ENCODE measurements at regions not wholly inside any gene's neighbourhood (a gene's known extent, or its start where the extent isn't known, plus 50 kb on each side); places are given as distances from the start of the nearest gene placed in this dataset.
A peak's percentile ranks its signal among the peaks of the same experiment; 100 is the strongest.

GRCh38 chr4:157984285-157984911 lies 188.4 kb downstream of the GASK1B start:
- Histone ChIP-seq H3K9ac (ENCODE audit: insufficient read length) (no peak overlapping the region), H3K9me3 (ENCODE audit: low read depth, low read length) (no peaks in the 10 kb centered on the region), H3K27ac (peak overlapping the region; percentile 78), H3K4me3 (no peak overlapping the region), H3K36me3 (ENCODE audit: insufficient read depth, low read length) (no peaks in the 10 kb centered on the region)
- TF ChIP-seq EZH2 (IDR thresholded peaks at IDR 0.05), result no peak
- TF ChIP-seq POLR2AphosphoS5 (IDR thresholded peaks at IDR 0.05; ENCODE audit: borderline replicate concordance, low read depth, low read length), result no peak
- no peak for TF ChIP-seq FOXP2 (optimal IDR thresholded peaks at IDR 0.05; ENCODE audit: control extremely low read depth, extremely low read length, insufficient read depth)
- no peak for DNase-seq (ENCODE audit: low read depth, low spot score)

GRCh38 chr4:157983300-157983699 lies 189.5 kb downstream of the GASK1B start:
- peak; percentile 86 for DNase-seq (ENCODE audit: low read depth, low spot score)
- TF ChIP-seq POLR2AphosphoS5 (IDR thresholded peaks at IDR 0.05; ENCODE audit: borderline replicate concordance, low read depth, low read length) (peak; percentile 57; the same call in 1 of the 2 replicates), EZH2 (IDR thresholded peaks at IDR 0.05) (no peak)
- H3K9ac ChIP-seq (ENCODE audit: insufficient read length), result no peak overlapping the region
- H3K4me3 ChIP-seq, result no peak overlapping the region
- peak overlapping the region; percentile 78 for H3K27ac ChIP-seq
- H3K36me3 ChIP-seq (ENCODE audit: insufficient read depth, low read length), result no peaks in the 10 kb centered on the region
- H3K9me3 ChIP-seq (ENCODE audit: low read depth, low read length), result no peaks in the 10 kb centered on the region

- Histone ChIP-seq H3K36me3 (ENCODE audit: insufficient read depth, low read length) (no peaks in the 10 kb centered on the region), H3K27ac (no peak overlapping the region), H3K9ac (ENCODE audit: insufficient read length) (no peak overlapping the region), H3K4me3 (no peak overlapping the region), H3K9me3 (ENCODE audit: low read depth, low read length) (no peaks in the 10 kb centered on the region)
- TF ChIP-seq FOXP2 (optimal IDR thresholded peaks at IDR 0.05; ENCODE audit: control extremely low read depth, extremely low read length, insufficient read depth) (no peak), POLR2AphosphoS5 (IDR thresholded peaks at IDR 0.05; ENCODE audit: borderline replicate concordance, low read depth, low read length) (no peak), EZH2 (IDR thresholded peaks at IDR 0.05) (no peak)
- no peak for DNase-seq (ENCODE audit: low read depth, low spot score)
Measured at GRCh38 chr4:157980158-157980557, 192.7 kb downstream of the GASK1B start.

- no peaks in the 10 kb centered on the region for H3K9me3 ChIP-seq (ENCODE audit: low read depth, low read length)
- H3K27ac ChIP-seq, result 0 out of 2 replicates have a peak overlapping the region, but pooled peaks have one; percentile 86
- no peak for DNase-seq (ENCODE audit: low read depth, low spot score)
- peak overlapping the region; percentile 60 for H3K9ac ChIP-seq (ENCODE audit: insufficient read length)
- H3K36me3 ChIP-seq (ENCODE audit: insufficient read depth, low read length), result no peaks in the 10 kb centered on the region
- no peak for TF ChIP-seq FOXP2 (optimal IDR thresholded peaks at IDR 0.05; ENCODE audit: control extremely low read depth, extremely low read length, insufficient read depth)
- no peak for TF ChIP-seq EZH2 (IDR thresholded peaks at IDR 0.05)
- TF ChIP-seq POLR2AphosphoS5 (IDR thresholded peaks at IDR 0.05; ENCODE audit: borderline replicate concordance, low read depth, low read length), result no peak
- H3K4me3 ChIP-seq, result peak overlapping the region; percentile 75
Measured at GRCh38 chr4:157978680-157979361, 194.0 kb downstream of the GASK1B start.

- H3K36me3 ChIP-seq (ENCODE audit: insufficient read depth, low read length), result no peaks in the 10 kb centered on the region
- H3K9me3 ChIP-seq (ENCODE audit: low read depth, low read length), result no peaks in the 10 kb centered on the region
- DNase-seq (ENCODE audit: low read depth, low spot score), result no peak
- TF ChIP-seq POLR2AphosphoS5 (IDR thresholded peaks at IDR 0.05; ENCODE audit: borderline replicate concordance, low read depth, low read length) (no peak), EZH2 (IDR thresholded peaks at IDR 0.05) (no peak), FOXP2 (optimal IDR thresholded peaks at IDR 0.05; ENCODE audit: control extremely low read depth, extremely low read length, insufficient read depth) (no peak)
- peak overlapping the region; percentile 75 for H3K4me3 ChIP-seq
- H3K27ac ChIP-seq, result peak overlapping the region; percentile 86
- peak overlapping the region; percentile 60 for H3K9ac ChIP-seq (ENCODE audit: insufficient read length)
Measured at GRCh38 chr4:157977086-157977485, 195.7 kb downstream of the GASK1B start.

GRCh38 chr4:157973297-157973696 lies 199.5 kb downstream of the GASK1B start:
- H3K4me3 ChIP-seq, result no peak overlapping the region
- H3K9me3 ChIP-seq (ENCODE audit: low read depth, low read length), result no peaks in the 10 kb centered on the region
- no peak overlapping the region for H3K9ac ChIP-seq (ENCODE audit: insufficient read length)
- no peak for TF ChIP-seq POLR2AphosphoS5 (IDR thresholded peaks at IDR 0.05; ENCODE audit: borderline replicate concordance, low read depth, low read length)
- TF ChIP-seq EZH2 (IDR thresholded peaks at IDR 0.05), result no peak
- TF ChIP-seq FOXP2 (optimal IDR thresholded peaks at IDR 0.05; ENCODE audit: control extremely low read depth, extremely low read length, insufficient read depth), result no peak
- DNase-seq (ENCODE audit: low read depth, low spot score), result no peak
- H3K27ac ChIP-seq, result no peak overlapping the region
- H3K36me3 ChIP-seq (ENCODE audit: insufficient read depth, low read length), result no peaks in the 10 kb centered on the region

- H3K36me3 ChIP-seq (ENCODE audit: insufficient read depth, low read length), result no peaks in the 10 kb centered on the region
- no peaks in the 10 kb centered on the region for H3K9me3 ChIP-seq (ENCODE audit: low read depth, low read length)
- no peak overlapping the region for H3K9ac ChIP-seq (ENCODE audit: insufficient read length)
- no peak for DNase-seq (ENCODE audit: low read depth, low spot score)
- peak overlapping the region; percentile 71 for H3K27ac ChIP-seq
- H3K4me3 ChIP-seq, result no peak overlapping the region
- TF ChIP-seq EZH2 (IDR thresholded peaks at IDR 0.05) (no peak), FOXP2 (optimal IDR thresholded peaks at IDR 0.05; ENCODE audit: control extremely low read depth, extremely low read length, insufficient read depth) (no peak), POLR2AphosphoS5 (IDR thresholded peaks at IDR 0.05; ENCODE audit: borderline replicate concordance, low read depth, low read length) (no peak)
Measured at GRCh38 chr4:157964463-157964862, 208.4 kb downstream of the GASK1B start.

- Histone ChIP-seq H3K9ac (ENCODE audit: insufficient read length) (peak overlapping the region; percentile 7), H3K4me3 (peak overlapping the region; percentile 60), H3K27ac (peak overlapping the region; percentile 92), H3K9me3 (ENCODE audit: low read depth, low read length) (no peaks in the 10 kb centered on the region), H3K36me3 (ENCODE audit: insufficient read depth, low read length) (no peaks in the 10 kb centered on the region)
- peak; percentile 39; the same call in 1 of the 2 replicates for TF ChIP-seq POLR2AphosphoS5 (IDR thresholded peaks at IDR 0.05; ENCODE audit: borderline replicate concordance, low read depth, low read length)
- no peak for TF ChIP-seq FOXP2 (optimal IDR thresholded peaks at IDR 0.05; ENCODE audit: control extremely low read depth, extremely low read length, insufficient read depth)
- no peak for DNase-seq (ENCODE audit: low read depth, low spot score)
Measured at GRCh38 chr4:157961229-157961990, 211.4 kb downstream of the GASK1B start.

Measured in SK-N-MC (cell line).